ENCODE measurements at regions not wholly inside any gene's neighbourhood (a gene's known extent, or its start where the extent isn't known, plus 50 kb on each side); places are given as distances from the start of the nearest gene placed in this dataset.
A peak's percentile ranks its signal among the peaks of the same experiment; 100 is the strongest.

- H3K4me1 ChIP-seq, result peaks cover 28% of the 10 kb centered on the region
- H3K27ac ChIP-seq, result peak overlapping the region in 1 of 2 experiments; percentile 57; a peak in 2 of 6 replicates
- no peak for DNase-seq (ENCODE audit: low read depth in 1 of 2, low spot score in 1 of 2)
- 0 out of 3 replicates have a peak, but pooled peaks cover 2% of the 10 kb centered on the region for H3K9me3 ChIP-seq
- ChIA-PET POLR2A (no interaction called here), CTCF (no interaction called here)
- H3K4me3 ChIP-seq, result no peak overlapping the region
- ATAC-seq, result no peak
- FAIRE-seq, result no peak
- H3K4me2 ChIP-seq, result no peak overlapping the region
- WGBS (ENCODE audit: missing lambda C conversion rate), result 89% methylated on average over 3 of the region's 3 CpGs
- no peak for TF ChIP-seq SMC3 (IDR thresholded peaks at IDR 0.05)
- no peak for TF ChIP-seq EP300 (IDR thresholded peaks at IDR 0.05)
- TF ChIP-seq RNF2 (IDR thresholded peaks at IDR 0.05; ENCODE audit: borderline replicate concordance, low read depth), result no peak
- no peak for TF ChIP-seq MYC (IDR thresholded peaks at IDR 0.05; ENCODE audit: borderline replicate concordance, low read length)
- TF ChIP-seq, protein P1, sequence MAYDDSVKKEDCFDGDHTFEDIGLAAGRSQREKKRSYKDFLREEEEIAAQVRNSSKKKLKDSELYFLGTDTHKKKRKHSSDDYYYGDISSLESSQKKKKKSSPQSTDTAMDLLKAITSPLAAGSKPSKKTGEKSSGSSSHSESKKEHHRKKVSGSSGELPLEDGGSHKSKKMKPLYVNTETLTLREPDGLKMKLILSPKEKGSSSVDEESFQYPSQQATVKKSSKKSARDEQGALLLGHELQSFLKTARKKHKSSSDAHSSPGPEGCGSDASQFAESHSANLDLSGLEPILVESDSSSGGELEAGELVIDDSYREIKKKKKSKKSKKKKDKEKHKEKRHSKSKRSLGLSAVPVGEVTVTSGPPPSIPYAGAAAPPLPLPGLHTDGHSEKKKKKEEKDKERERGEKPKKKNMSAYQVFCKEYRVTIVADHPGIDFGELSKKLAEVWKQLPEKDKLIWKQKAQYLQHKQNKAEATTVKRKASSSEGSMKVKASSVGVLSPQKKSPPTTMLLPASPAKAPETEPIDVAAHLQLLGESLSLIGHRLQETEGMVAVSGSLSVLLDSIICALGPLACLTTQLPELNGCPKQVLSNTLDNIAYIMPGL (CRISPR knock-in tag; IDR thresholded peaks at IDR 0.05; ENCODE audit: borderline replicate concordance), result no peak
- no peak for TF ChIP-seq ELK1 (IDR thresholded peaks at IDR 0.05; ENCODE audit: low read depth, low read length)
- no peak for TF ChIP-seq USF2 (IDR thresholded peaks at IDR 0.05)
- no peak for TF ChIP-seq HOXB13 (CRISPR knock-in tag; IDR thresholded peaks at IDR 0.05; ENCODE audit: low read depth)
- no peak for TF ChIP-seq HOXA7 (CRISPR knock-in tag; IDR thresholded peaks at IDR 0.05)
- TF ChIP-seq MAX (IDR thresholded peaks at IDR 0.05), result no peak
- TF ChIP-seq PBX3 (IDR thresholded peaks at IDR 0.05), result no peak
Measured at GRCh38 chr1:218525451-218526197, 180.5 kb downstream of the TGFB2 start.

GRCh38 chr1:218526198-218526580 is 181.1 kb downstream of the TGFB2 start:
- ChIA-PET POLR2A (no interaction called here), CTCF (no interaction called here)
- WGBS (ENCODE audit: missing lambda C conversion rate), result 67% methylated on average over 1 of the region's 1 CpG
- FAIRE-seq (no peak), DNase-seq (ENCODE audit: low read depth in 1 of 2, low spot score in 1 of 2) (no peak), ATAC-seq (no peak)
- no peak overlapping the region for H3K4me3 ChIP-seq
- no peak overlapping the region for H3K4me2 ChIP-seq
- TF ChIP-seq CEBPB (IDR thresholded peaks at IDR 0.05), result no peak
- TF ChIP-seq HOXA7 (CRISPR knock-in tag; IDR thresholded peaks at IDR 0.05), result no peak
- no peak for TF ChIP-seq HOXB5 (CRISPR knock-in tag; IDR thresholded peaks at IDR 0.05)
- no peak for TF ChIP-seq MAZ (IDR thresholded peaks at IDR 0.05; ENCODE audit: borderline replicate concordance, low read depth, low read length)
- no peak for TF ChIP-seq MAX (IDR thresholded peaks at IDR 0.05)
- TF ChIP-seq EHF (CRISPR knock-in tag; IDR thresholded peaks at IDR 0.05), result no peak
- 0 out of 3 replicates have a peak, but pooled peaks cover 2% of the 10 kb centered on the region for H3K9me3 ChIP-seq
- peaks cover 28% of the 10 kb centered on the region for H3K4me1 ChIP-seq
- no peak overlapping the region for H3K27ac ChIP-seq

DNA sequence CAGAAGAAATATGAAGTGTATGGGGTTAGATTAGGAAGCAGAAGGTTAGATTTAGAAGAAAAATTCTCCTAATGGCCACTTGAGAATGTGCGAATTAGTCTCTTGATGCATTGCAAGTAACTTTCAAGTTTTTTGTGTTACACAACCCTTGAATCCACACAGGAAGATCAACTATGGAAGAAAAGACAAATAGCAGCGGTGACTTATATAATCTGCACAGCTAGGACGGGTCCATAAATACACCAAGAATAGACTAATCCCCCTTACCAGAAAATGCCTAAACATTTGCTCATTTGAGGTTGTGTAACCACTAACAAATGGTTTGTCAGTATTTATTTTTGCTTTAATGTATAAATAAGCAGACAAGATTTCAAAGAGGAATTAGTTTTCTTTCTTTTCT is 182.6 kb downstream of the TGFB2 start:
- no peak overlapping the region for H3K4me2 ChIP-seq
- no peak for DNase-seq (ENCODE audit: low read depth in 1 of 2, low spot score in 1 of 2)
- POLR2A ChIA-PET, result no interaction called here
- no peak overlapping the region for H3K4me3 ChIP-seq
- FAIRE-seq, result no peak
- TF ChIP-seq CBX8 (IDR thresholded peaks at IDR 0.05) (no peak), HDAC2 (IDR thresholded peaks at IDR 0.05) (no peak), NPAS2 (CRISPR knock-in tag; IDR thresholded peaks at IDR 0.05; ENCODE audit: borderline replicate concordance) (no peak), EP300 (IDR thresholded peaks at IDR 0.05) (no peak), EHMT2 (IDR thresholded peaks at IDR 0.05; ENCODE audit: low read depth) (no peak), HOXB13 (CRISPR knock-in tag; IDR thresholded peaks at IDR 0.05; ENCODE audit: low read depth) (no peak), HEYL (CRISPR knock-in tag; IDR thresholded peaks at IDR 0.05) (no peak), USF2 (IDR thresholded peaks at IDR 0.05) (no peak), EHF (CRISPR knock-in tag; IDR thresholded peaks at IDR 0.05) (no peak), PHF8 (IDR thresholded peaks at IDR 0.05; ENCODE audit: borderline replicate concordance, low read depth) (no peak), TFCP2L1 (CRISPR knock-in tag; IDR thresholded peaks at IDR 0.05) (no peak)
- TF ChIP-seq, protein P2, sequence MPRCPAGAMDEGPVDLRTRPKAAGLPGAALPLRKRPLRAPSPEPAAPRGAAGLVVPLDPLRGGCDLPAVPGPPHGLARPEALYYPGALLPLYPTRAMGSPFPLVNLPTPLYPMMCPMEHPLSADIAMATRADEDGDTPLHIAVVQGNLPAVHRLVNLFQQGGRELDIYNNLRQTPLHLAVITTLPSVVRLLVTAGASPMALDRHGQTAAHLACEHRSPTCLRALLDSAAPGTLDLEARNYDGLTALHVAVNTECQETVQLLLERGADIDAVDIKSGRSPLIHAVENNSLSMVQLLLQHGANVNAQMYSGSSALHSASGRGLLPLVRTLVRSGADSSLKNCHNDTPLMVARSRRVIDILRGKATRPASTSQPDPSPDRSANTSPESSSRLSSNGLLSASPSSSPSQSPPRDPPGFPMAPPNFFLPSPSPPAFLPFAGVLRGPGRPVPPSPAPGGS (IDR thresholded peaks at IDR 0.05), result no peak
- H3K27ac ChIP-seq, result 0 out of 6 replicates have a peak overlapping the region, but pooled peaks of 1 of the 2 experiments have one; percentile 6
- CTCF ChIA-PET, result no interaction called here
- no peaks in the 10 kb centered on the region for H3K9me3 ChIP-seq
- WGBS (ENCODE audit: missing lambda C conversion rate), result 73% methylated on average over 3 of the region's 3 CpGs
- peaks cover 28% of the 10 kb centered on the region for H3K4me1 ChIP-seq
- no peak for ATAC-seq
